GM18858 (cell line): ENCODE measurements at regions not wholly inside any gene's neighbourhood (a gene's known extent, or its start where the extent isn't known, plus 50 kb on each side); places are given as distances from the start of the nearest gene placed in this dataset.

Experiments
- ATAC-seq: cut with Tn5 transposase; IDR thresholded peaks from one replicate; pipeline ENCODE4 v1.9.1; 2021; ENCODE audit not compliant: unreplicated experiment

GRCh38 chr1:187234706-187235105 lies 406.0 kb downstream of the PLA2G4A start:
- no peak for ATAC-seq

DNA sequence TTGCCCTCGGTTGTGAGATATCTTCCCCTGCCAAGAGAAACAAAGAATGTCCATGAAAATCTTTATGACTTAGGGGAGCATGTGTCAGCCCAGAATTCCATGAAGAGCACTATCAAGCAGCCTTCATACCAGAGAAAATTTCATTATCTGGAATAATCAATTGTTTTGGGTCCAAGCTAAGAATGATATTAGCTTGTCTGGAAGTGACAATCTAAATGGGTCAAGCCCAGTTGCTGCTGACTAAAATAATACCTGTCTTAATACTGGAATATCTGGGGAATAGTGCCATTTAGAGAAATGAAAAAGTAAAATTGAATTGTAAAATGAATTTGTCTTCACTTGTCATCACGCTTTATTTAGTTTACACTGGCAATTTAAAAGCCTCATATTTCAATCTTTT lies 407.4 kb downstream of the PLA2G4A start:
- no peak for ATAC-seq

GRCh38 chr1:187236676-187237075 lies 407.9 kb downstream of the PLA2G4A start:
- ATAC-seq, result no peak

DNA sequence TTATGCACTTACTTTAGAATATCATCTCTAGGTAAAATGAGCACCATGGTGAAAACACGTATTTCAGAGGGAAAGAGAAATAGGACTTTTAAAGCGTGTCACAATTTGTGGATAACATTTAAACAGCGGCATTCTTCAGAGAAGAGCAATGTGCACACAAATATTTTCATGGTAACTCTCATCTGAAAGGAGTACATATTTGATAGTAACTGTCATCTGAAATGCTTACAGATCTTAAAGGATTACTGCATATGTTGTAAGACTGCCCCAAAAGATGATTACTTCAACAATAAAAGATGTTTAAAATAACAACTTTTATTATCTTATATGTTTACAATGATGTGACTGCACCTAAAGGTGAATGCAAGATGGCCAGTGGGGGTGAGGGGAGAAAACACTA lies 408.8 kb downstream of the PLA2G4A start:
- ATAC-seq, result no peak

DNA sequence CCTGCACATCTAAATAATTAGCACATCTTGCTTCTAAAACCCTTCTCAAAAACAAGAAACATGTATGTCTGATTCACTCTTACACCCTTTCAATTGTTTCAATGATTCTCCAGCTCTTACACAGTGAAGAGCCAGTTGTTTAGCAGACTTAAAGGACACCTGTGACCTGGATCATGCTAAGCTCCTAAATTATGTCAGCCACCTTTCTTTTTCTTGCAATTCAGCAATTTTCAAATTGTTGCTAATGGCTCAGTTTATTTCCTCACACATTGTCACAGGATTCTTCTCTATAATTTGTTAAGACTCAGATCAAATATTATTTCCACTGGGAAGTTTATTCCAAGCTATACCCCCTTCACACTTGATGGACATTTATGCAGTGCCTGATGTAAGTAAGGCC lies 413.2 kb downstream of the PLA2G4A start:
- no peak for ATAC-seq

GRCh38 chr1:187244623-187245022 lies 415.9 kb downstream of the PLA2G4A start:
- no peak for ATAC-seq

- no peak for ATAC-seq
Observed at GRCh38 chr1:187245201-187245600, 416.5 kb downstream of the PLA2G4A start.

GRCh38 chr1:187249196-187249595 lies 420.4 kb downstream of the PLA2G4A start:
- ATAC-seq, result no peak

DNA sequence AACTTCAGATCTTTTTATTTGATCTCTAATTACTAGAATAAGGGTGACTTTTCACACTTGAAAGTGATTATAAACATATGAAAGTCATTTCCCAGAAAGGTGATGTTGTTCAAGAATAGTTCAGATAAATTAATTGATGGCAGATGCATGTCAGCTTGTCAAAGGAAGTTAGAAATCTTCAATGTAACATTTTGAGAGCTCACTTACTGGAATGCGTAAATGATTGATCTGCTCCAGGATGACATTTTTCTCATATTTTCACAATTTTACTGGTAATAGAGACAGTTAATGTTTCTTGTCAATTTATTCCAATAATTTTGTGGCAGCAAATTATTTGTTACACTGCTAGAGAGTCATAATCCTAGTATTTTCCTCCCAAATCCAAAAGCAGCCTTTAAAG lies 424.2 kb downstream of the PLA2G4A start:
- no peak for ATAC-seq

DNA sequence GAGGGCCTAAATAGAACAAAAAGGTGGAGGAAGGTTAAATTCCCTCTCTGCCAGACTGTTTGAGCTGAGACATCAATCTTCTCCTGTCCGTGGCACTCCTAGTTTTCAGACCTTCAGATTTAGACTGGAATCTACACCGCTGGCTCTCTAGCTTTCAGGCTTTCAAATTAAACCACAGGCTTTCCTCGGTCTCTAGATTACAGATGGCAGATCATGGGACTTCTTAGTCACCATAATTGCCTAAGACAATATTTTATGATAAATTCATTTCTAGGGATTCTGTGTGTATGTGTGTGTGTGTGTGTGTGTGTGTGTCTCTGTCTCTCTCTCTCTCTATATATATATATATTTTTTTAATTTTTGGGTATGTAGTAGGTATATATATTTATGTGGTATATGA lies 428.7 kb downstream of the PLA2G4A start:
- ATAC-seq, result no peak

DNA sequence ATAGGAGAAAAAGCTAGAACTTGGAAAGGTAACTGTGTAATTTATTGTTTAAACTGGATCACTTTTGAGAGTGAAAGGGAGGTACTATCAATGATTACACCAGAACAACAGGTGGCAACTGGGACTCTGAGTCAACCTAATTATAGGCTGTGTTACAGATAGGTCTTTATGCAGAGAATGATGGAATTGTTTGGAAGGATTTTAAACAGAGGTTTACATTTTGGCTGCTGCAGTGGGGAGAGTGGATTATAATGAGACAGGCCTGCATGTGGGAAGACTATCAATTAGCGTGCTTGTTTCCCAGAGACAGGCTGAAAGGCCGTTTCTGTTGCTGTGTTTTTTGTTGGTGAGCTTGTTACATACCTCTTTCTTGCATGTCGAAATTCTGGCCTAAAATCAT lies 432.9 kb downstream of the PLA2G4A start:
- ATAC-seq, result no peak

GRCh38 chr1:187262731-187263130 lies 434.0 kb downstream of the PLA2G4A start:
- no peak for ATAC-seq

GRCh38 chr1:187264995-187265602 lies 436.4 kb downstream of the PLA2G4A start:
- ATAC-seq, result peak; percentile 39

GRCh38 chr1:187266051-187266450 lies 437.3 kb downstream of the PLA2G4A start:
- no peak for ATAC-seq

DNA sequence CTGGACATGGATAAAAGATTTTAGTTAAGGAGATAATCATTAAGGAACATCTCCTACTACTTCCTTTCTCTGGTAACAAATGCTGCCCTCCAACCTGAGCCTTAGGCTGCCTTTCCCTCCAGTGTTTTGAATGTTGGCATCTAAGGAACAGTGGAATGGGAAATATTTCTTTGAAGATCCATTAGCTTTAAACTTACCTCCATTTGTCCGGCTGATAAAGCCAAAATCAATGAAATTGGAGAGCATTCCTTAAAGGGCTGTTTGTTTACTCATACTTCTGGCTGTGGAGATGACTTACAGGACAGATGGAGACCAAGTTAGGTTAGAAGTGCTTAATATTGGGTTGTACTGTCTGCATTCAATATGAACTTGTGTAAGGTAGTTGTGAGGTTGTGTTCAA lies 439.1 kb downstream of the PLA2G4A start:
- no peak for ATAC-seq

GRCh38 chr1:187270256-187270655 lies 441.5 kb downstream of the PLA2G4A start:
- no peak for ATAC-seq

- no peak for ATAC-seq
Observed at GRCh38 chr1:187275346-187275745, 446.6 kb downstream of the PLA2G4A start.

GRCh38 chr1:187275985-187276575 lies 447.3 kb downstream of the PLA2G4A start:
- no peak for ATAC-seq

DNA sequence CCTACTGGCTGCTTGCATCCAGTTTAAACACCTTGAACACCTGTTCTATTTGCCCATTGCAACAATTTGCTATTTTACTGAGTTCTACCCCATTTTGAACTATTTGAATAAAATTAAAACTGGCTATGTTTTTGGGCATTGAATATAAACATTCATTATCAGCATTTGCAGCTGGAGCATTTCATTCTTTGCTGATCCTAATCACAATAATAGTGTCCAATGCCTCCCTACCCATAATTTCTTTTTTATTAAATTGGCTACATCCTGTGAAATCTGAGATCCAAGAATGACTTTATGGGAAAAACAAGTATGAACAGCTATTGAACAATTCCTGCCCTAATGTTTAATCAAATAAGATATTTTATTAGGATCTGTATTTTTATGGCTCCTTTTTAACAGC lies 447.9 kb downstream of the PLA2G4A start:
- ATAC-seq, result no peak

DNA sequence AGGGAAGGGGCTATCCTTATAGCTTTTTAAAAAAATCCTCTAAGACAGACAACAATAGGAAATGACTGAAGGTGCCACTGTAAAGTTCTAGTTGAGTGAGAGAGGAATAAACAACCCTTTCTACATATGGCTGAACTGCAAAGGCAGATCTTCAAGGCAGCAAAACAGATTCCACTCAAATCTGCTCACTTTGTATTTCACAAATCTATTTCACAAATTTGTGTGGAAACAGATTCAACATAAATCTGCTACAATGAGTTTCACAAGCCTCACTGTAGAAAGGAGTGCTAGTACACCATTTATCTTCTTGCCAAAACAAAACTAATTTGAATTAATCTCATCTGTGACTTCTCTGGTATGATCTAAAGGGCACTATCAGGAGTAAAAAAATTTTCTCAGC lies 451.3 kb downstream of the PLA2G4A start:
- no peak for ATAC-seq

DNA sequence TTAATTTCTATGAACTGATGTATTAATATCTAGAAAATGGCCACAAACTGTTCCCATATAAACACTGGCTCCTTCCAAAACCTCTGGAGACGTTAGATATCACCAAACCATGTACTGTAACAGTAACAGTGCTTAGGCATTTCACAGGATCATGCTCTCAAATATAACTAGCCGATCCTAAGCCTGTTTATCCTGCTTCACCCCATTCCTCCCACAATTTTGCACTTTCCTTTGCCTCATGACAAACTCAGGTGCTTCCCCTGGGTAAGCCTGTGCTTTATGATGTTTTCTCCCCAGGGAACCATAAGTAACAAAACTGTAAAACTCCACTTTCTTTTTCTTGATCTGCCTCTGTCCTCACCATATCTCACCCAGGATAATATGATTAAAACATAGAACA lies 452.3 kb downstream of the PLA2G4A start:
- ATAC-seq, result no peak

DNA sequence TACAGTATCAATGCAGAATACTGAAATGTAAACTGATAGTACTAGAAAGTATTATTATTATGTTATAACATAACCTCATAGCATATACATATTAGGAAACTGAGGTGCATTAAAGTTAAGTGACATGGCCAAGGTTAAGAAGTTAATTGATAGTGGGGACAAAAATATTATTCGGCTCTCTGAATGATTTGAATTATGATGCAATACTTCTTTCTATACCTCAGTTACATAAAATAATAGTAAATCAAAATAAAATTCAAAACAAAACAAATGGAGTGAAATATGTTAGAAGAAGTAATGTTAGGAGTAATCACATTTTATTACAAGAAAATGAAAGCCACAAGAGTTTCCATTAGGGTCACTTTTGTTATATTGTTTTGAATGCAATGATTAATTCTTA lies 455.2 kb downstream of the PLA2G4A start:
- ATAC-seq, result no peak
